HUES48 (cell line): ENCODE measurements at regions not wholly inside any gene's neighbourhood (a gene's known extent, or its start where the extent isn't known, plus 50 kb on each side); places are given as distances from the start of the nearest gene placed in this dataset.

Source experiments
- H3K27ac ChIP-seq: one replicate; pipeline ENCODE4 v1.7.0; 2013; ENCODE audit warnings: low read depth, low read length, inconsistent platforms
- H3K27me3 ChIP-seq: 2 replicates; pipeline ENCODE4 v1.6.1; 2013; ENCODE audit warnings: mild to moderate bottlenecking, low read length; ENCODE audit not compliant: control insufficient read depth, insufficient read depth
- H3K36me3 ChIP-seq: 2 replicates; pipeline ENCODE4 v1.6.1; 2013; ENCODE audit warnings: low read length; ENCODE audit not compliant: control insufficient read depth, insufficient read depth
- H3K4me1 ChIP-seq: 2 replicates; pipeline ENCODE4 v1.6.1; 2013; ENCODE audit warnings: mild to moderate bottlenecking, low read length; ENCODE audit not compliant: control insufficient read depth, insufficient read depth
- H3K4me3 ChIP-seq: 2 replicates; pipeline ENCODE4 v1.5.1; 2013; ENCODE audit warnings: mild to moderate bottlenecking, low read depth, low read length
- H3K9ac ChIP-seq: 2 replicates; pipeline ENCODE4 v1.6.1; 2013; ENCODE audit warnings: mild to moderate bottlenecking, low read depth, low read length, moderate library complexity
- H3K9me3 ChIP-seq: 2 replicates; pipeline ENCODE4 v1.6.1; 2013; ENCODE audit warnings: low read length; ENCODE audit not compliant: control insufficient read depth, insufficient read depth

- Histone ChIP-seq H3K27me3 (peaks cover 13% of the 10 kb centered on the region), H3K27ac (no peak overlapping the region), H3K9me3 (no peaks in the 10 kb centered on the region), H3K4me1 (peaks cover 11% of the 10 kb centered on the region; the same call in 1 of the 2 replicates), H3K9ac (no peak overlapping the region), H3K36me3 (no peaks in the 10 kb centered on the region), H3K4me3 (no peak overlapping the region)
Measured at GRCh38 chr3:14340960-14341708, 61.3 kb upstream of the SLC6A6 start.

- H3K27me3 ChIP-seq, result peaks cover 13% of the 10 kb centered on the region
Measured at GRCh38 chr3:14343338-14344112, 58.9 kb upstream of the SLC6A6 start.

GRCh38 chr3:14344351-14344750 lies 58.1 kb upstream of the SLC6A6 start:
- Histone ChIP-seq H3K9ac (no peak overlapping the region), H3K4me3 (no peak overlapping the region), H3K27ac (no peak overlapping the region), H3K27me3 (peaks cover 13% of the 10 kb centered on the region), H3K36me3 (no peaks in the 10 kb centered on the region), H3K9me3 (no peaks in the 10 kb centered on the region), H3K4me1 (peaks cover 11% of the 10 kb centered on the region; the same call in 1 of the 2 replicates)

More at GRCh38 chr3:14343338-14344112, 58.9 kb upstream of the SLC6A6 start:
- no peaks in the 10 kb centered on the region for H3K36me3 ChIP-seq
- no peak overlapping the region for H3K9ac ChIP-seq
- no peak overlapping the region for H3K27ac ChIP-seq
- H3K9me3 ChIP-seq, result no peaks in the 10 kb centered on the region
- H3K4me1 ChIP-seq, result peaks cover 11% of the 10 kb centered on the region; the same call in 1 of the 2 replicates
- no peak overlapping the region for H3K4me3 ChIP-seq

GRCh38 chr3:14345496-14346150 lies 56.8 kb upstream of the SLC6A6 start:
- H3K9ac ChIP-seq, result no peak overlapping the region
- no peak overlapping the region for H3K4me3 ChIP-seq
- no peaks in the 10 kb centered on the region for H3K36me3 ChIP-seq
- peaks cover 11% of the 10 kb centered on the region; the same call in 1 of the 2 replicates for H3K4me1 ChIP-seq
- no peaks in the 10 kb centered on the region for H3K9me3 ChIP-seq
- H3K27ac ChIP-seq, result no peak overlapping the region
- peaks cover 13% of the 10 kb centered on the region for H3K27me3 ChIP-seq

- Histone ChIP-seq H3K4me1 (peaks cover 11% of the 10 kb centered on the region; the same call in 1 of the 2 replicates), H3K9me3 (no peaks in the 10 kb centered on the region), H3K27me3 (peaks cover 13% of the 10 kb centered on the region), H3K27ac (no peak overlapping the region), H3K4me3 (no peak overlapping the region), H3K36me3 (no peaks in the 10 kb centered on the region), H3K9ac (no peak overlapping the region)
Measured at GRCh38 chr3:14346191-14346590, 56.2 kb upstream of the SLC6A6 start.

GRCh38 chr3:14346642-14347041 lies 55.8 kb upstream of the SLC6A6 start:
- H3K27ac ChIP-seq, result no peak overlapping the region
- peaks cover 13% of the 10 kb centered on the region for H3K27me3 ChIP-seq
- no peak overlapping the region for H3K4me3 ChIP-seq
- H3K36me3 ChIP-seq, result no peaks in the 10 kb centered on the region
- no peaks in the 10 kb centered on the region for H3K9me3 ChIP-seq
- peaks cover 11% of the 10 kb centered on the region; the same call in 1 of the 2 replicates for H3K4me1 ChIP-seq
- no peak overlapping the region for H3K9ac ChIP-seq

GRCh38 chr3:14347110-14347509 lies 55.3 kb upstream of the SLC6A6 start:
- Histone ChIP-seq H3K4me1 (peaks cover 11% of the 10 kb centered on the region; the same call in 1 of the 2 replicates), H3K27me3 (peaks cover 13% of the 10 kb centered on the region), H3K36me3 (no peaks in the 10 kb centered on the region), H3K27ac (no peak overlapping the region), H3K9me3 (no peaks in the 10 kb centered on the region), H3K9ac (no peak overlapping the region), H3K4me3 (no peak overlapping the region)

- H3K9ac ChIP-seq, result no peak overlapping the region
- no peak overlapping the region for H3K27ac ChIP-seq
- no peaks in the 10 kb centered on the region; the same call in 1 of the 2 replicates for H3K27me3 ChIP-seq
- no peaks in the 10 kb centered on the region for H3K9me3 ChIP-seq
- peaks cover 8% of the 10 kb centered on the region; the same call in 1 of the 2 replicates for H3K4me1 ChIP-seq
- no peak overlapping the region for H3K4me3 ChIP-seq
- no peaks in the 10 kb centered on the region for H3K36me3 ChIP-seq
Measured at GRCh38 chr3:14351617-14352001, 50.8 kb upstream of the SLC6A6 start.

- Histone ChIP-seq H3K9ac (no peak overlapping the region), H3K36me3 (no peaks in the 10 kb centered on the region), H3K27me3 (no peaks in the 10 kb centered on the region), H3K27ac (no peak overlapping the region), H3K4me3 (no peak overlapping the region), H3K9me3 (no peaks in the 10 kb centered on the region), H3K4me1 (peaks cover 8% of the 10 kb centered on the region; the same call in 1 of the 2 replicates)
Measured at GRCh38 chr3:14352002-14352627, 50.3 kb upstream of the SLC6A6 start.
